Endothelial cell of umbilical vein (primary cell): ENCODE measurements at regions not wholly inside any gene's neighbourhood (a gene's known extent, or its start where the extent isn't known, plus 50 kb on each side); places are given as distances from the start of the nearest gene placed in this dataset.

ENCODE experiments used
- EZH2 ChIP-seq: IDR thresholded peaks from 2 replicates; pipeline ENCODE4 v1.6.1; 2012; ENCODE audit warnings: borderline replicate concordance, low read depth, mild to moderate bottlenecking, moderate library complexity, low read length, inconsistent platforms; ENCODE audit not compliant: severe bottlenecking
- POLR2AphosphoS5 ChIP-seq: IDR thresholded peaks from 2 replicates; pipeline ENCODE4 v1.6.1; 2012; ENCODE audit warnings: low read depth, mild to moderate bottlenecking, control low read depth, low read length, moderate library complexity; ENCODE audit not compliant: insufficient read depth
- TF ChIP-seq, protein P1 (sequence below), 2 donors: IDR thresholded peaks; 1 replicate in 1 of 2; 2 replicates in 1 of 2; pipeline ENCODE4 v1.5.1; 2011; ENCODE audit warnings: low read length in 2 of 2, mild to moderate bottlenecking in 2 of 2, moderate library complexity in 2 of 2, control low read depth in 1 of 2, inconsistent platforms in 1 of 2, low read depth in 1 of 2; ENCODE audit not compliant: insufficient read depth in 1 of 2; ENCODE audit errors: extremely low read depth in 1 of 2

GRCh38 chr15:95630683-95631082, 699.8 kb upstream of the NR2F2 start:
- TF ChIP-seq, protein P1, sequence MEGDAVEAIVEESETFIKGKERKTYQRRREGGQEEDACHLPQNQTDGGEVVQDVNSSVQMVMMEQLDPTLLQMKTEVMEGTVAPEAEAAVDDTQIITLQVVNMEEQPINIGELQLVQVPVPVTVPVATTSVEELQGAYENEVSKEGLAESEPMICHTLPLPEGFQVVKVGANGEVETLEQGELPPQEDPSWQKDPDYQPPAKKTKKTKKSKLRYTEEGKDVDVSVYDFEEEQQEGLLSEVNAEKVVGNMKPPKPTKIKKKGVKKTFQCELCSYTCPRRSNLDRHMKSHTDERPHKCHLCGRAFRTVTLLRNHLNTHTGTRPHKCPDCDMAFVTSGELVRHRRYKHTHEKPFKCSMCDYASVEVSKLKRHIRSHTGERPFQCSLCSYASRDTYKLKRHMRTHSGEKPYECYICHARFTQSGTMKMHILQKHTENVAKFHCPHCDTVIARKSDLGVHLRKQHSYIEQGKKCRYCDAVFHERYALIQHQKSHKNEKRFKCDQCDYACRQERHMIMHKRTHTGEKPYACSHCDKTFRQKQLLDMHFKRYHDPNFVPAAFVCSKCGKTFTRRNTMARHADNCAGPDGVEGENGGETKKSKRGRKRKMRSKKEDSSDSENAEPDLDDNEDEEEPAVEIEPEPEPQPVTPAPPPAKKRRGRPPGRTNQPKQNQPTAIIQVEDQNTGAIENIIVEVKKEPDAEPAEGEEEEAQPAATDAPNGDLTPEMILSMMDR (IDR thresholded peaks at IDR 0.05; ENCODE audit: extremely low read depth in 1 of 2, insufficient read depth in 1 of 2, low read depth in 1 of 2, low read length in 2 of 2) = no peak
- TF ChIP-seq POLR2AphosphoS5 = no peak
- no peak for TF ChIP-seq EZH2
